Duodenal mucosa (tissue), 2 donors: ENCODE measurements at regions not wholly inside any gene's neighbourhood (a gene's known extent, or its start where the extent isn't known, plus 50 kb on each side); places are given as distances from the start of the nearest gene placed in this dataset.

ENCODE experiments used
- H3K27ac ChIP-seq: one replicate; pipeline ENCODE4 v1.7.0; 2013; ENCODE audit warnings: low read depth, low read length
- H3K27me3 ChIP-seq, 2 donors: one replicate each; pipeline ENCODE4 v1.7.0; 2013; ENCODE audit warnings: low read length in 2 of 2, control low read depth in 1 of 2; ENCODE audit not compliant: insufficient read depth in 2 of 2, control insufficient read depth in 1 of 2
- H3K36me3 ChIP-seq, 2 donors: one replicate each; pipeline ENCODE4 v1.7.0; 2013; ENCODE audit warnings: low read length in 2 of 2, control low read depth in 1 of 2; ENCODE audit not compliant: insufficient read depth in 2 of 2, control insufficient read depth in 1 of 2
- H3K4me1 ChIP-seq, 2 donors: one replicate each; pipeline ENCODE4 v1.7.0; 2013; ENCODE audit warnings: low read length in 2 of 2, control low read depth in 1 of 2; ENCODE audit not compliant: insufficient read depth in 2 of 2, control insufficient read depth in 1 of 2
- H3K4me3 ChIP-seq, 2 donors: one replicate each; pipeline ENCODE4 v1.7.0; 2013; ENCODE audit warnings: low read length in 2 of 2, low read depth in 1 of 2
- H3K9ac ChIP-seq, 2 donors: one replicate each; pipeline ENCODE4 v1.7.0; 2013; ENCODE audit warnings: low read length in 2 of 2, low read depth in 1 of 2
- H3K9me3 ChIP-seq, 2 donors: one replicate each; pipeline ENCODE4 v1.7.0; 2013; ENCODE audit warnings: low read length in 2 of 2, control low read depth in 1 of 2; ENCODE audit not compliant: control insufficient read depth in 1 of 2

- Histone ChIP-seq H3K27me3 (no peaks in the 10 kb centered on the region), H3K4me3 (no peak overlapping the region), H3K27ac (no peak overlapping the region), H3K9ac (no peak overlapping the region), H3K36me3 (no peaks in the 10 kb centered on the region), H3K9me3 (no peaks in the 10 kb centered on the region), H3K4me1 (no peaks in the 10 kb centered on the region)
These were observed 223.1 kb upstream of the PARD3B start for GRCh38 chr2:204321910-204322751.

- no peak overlapping the region for H3K4me3 ChIP-seq
- H3K27me3 ChIP-seq: no peaks in the 10 kb centered on the region
- H3K9me3 ChIP-seq: no peaks in the 10 kb centered on the region
- H3K36me3 ChIP-seq: no peaks in the 10 kb centered on the region
- no peak overlapping the region for H3K9ac ChIP-seq
- H3K27ac ChIP-seq: no peak overlapping the region
- no peaks in the 10 kb centered on the region for H3K4me1 ChIP-seq
These were observed 219.8 kb upstream of the PARD3B start for GRCh38 chr2:204325468-204325867.

- H3K4me1 ChIP-seq: no peaks in the 10 kb centered on the region
These were observed 216.9 kb upstream of the PARD3B start for GRCh38 chr2:204328373-204328772.

GRCh38 chr2:204329016-204329415 lies 216.3 kb upstream of the PARD3B start:
- H3K4me1 ChIP-seq: no peaks in the 10 kb centered on the region

More at GRCh38 chr2:204328373-204328772, 216.9 kb upstream of the PARD3B start:
- Histone ChIP-seq H3K36me3 (no peaks in the 10 kb centered on the region), H3K27ac (no peak overlapping the region), H3K4me3 (no peak overlapping the region), H3K27me3 (no peaks in the 10 kb centered on the region), H3K9me3 (no peaks in the 10 kb centered on the region), H3K9ac (no peak overlapping the region)

GRCh38 chr2:204329532-204329931 lies 215.7 kb upstream of the PARD3B start:
- H3K9me3 ChIP-seq: no peaks in the 10 kb centered on the region
- no peaks in the 10 kb centered on the region for H3K4me1 ChIP-seq
- no peaks in the 10 kb centered on the region for H3K27me3 ChIP-seq

More at GRCh38 chr2:204329016-204329415, 216.3 kb upstream of the PARD3B start:
- Histone ChIP-seq H3K9me3 (no peaks in the 10 kb centered on the region), H3K4me3 (no peak overlapping the region), H3K9ac (no peak overlapping the region), H3K27me3 (no peaks in the 10 kb centered on the region), H3K36me3 (no peaks in the 10 kb centered on the region), H3K27ac (no peak overlapping the region)

GRCh38 chr2:204331180-204331579 lies 214.1 kb upstream of the PARD3B start:
- no peaks in the 10 kb centered on the region for H3K4me1 ChIP-seq
- no peak overlapping the region for H3K4me3 ChIP-seq
- H3K9me3 ChIP-seq: no peaks in the 10 kb centered on the region
- H3K36me3 ChIP-seq: no peaks in the 10 kb centered on the region
- H3K27ac ChIP-seq: no peak overlapping the region
- H3K27me3 ChIP-seq: no peaks in the 10 kb centered on the region
- no peak overlapping the region for H3K9ac ChIP-seq

More at GRCh38 chr2:204329532-204329931, 215.7 kb upstream of the PARD3B start:
- Histone ChIP-seq H3K27ac (no peak overlapping the region), H3K4me3 (no peak overlapping the region), H3K36me3 (no peaks in the 10 kb centered on the region), H3K9ac (no peak overlapping the region)

GRCh38 chr2:204331988-204332387 lies 213.3 kb upstream of the PARD3B start:
- Histone ChIP-seq H3K4me1 (no peaks in the 10 kb centered on the region), H3K4me3 (no peak overlapping the region), H3K36me3 (no peaks in the 10 kb centered on the region), H3K27me3 (no peaks in the 10 kb centered on the region), H3K9me3 (no peaks in the 10 kb centered on the region), H3K9ac (no peak overlapping the region), H3K27ac (no peak overlapping the region)

- H3K27me3 ChIP-seq: no peaks in the 10 kb centered on the region
- H3K4me3 ChIP-seq: no peak overlapping the region
- no peaks in the 10 kb centered on the region for H3K36me3 ChIP-seq
- H3K9me3 ChIP-seq: no peaks in the 10 kb centered on the region
- H3K9ac ChIP-seq: no peak overlapping the region
- no peak overlapping the region for H3K27ac ChIP-seq
- no peaks in the 10 kb centered on the region for H3K4me1 ChIP-seq
These were observed 212.6 kb upstream of the PARD3B start for GRCh38 chr2:204332706-204333105.

GRCh38 chr2:204333861-204334260 lies 211.4 kb upstream of the PARD3B start:
- no peak overlapping the region for H3K27ac ChIP-seq
- no peak overlapping the region for H3K9ac ChIP-seq
- H3K36me3 ChIP-seq: no peaks in the 10 kb centered on the region

GRCh38 chr2:204335451-204336058 lies 209.7 kb upstream of the PARD3B start:
- H3K9ac ChIP-seq: no peak overlapping the region
- H3K4me1 ChIP-seq: no peaks in the 10 kb centered on the region
- no peaks in the 10 kb centered on the region for H3K9me3 ChIP-seq
- no peaks in the 10 kb centered on the region for H3K36me3 ChIP-seq
- H3K27me3 ChIP-seq: no peaks in the 10 kb centered on the region
- H3K27ac ChIP-seq: no peak overlapping the region
- H3K4me3 ChIP-seq: no peak overlapping the region

More at GRCh38 chr2:204333861-204334260, 211.4 kb upstream of the PARD3B start:
- no peaks in the 10 kb centered on the region for H3K9me3 ChIP-seq
- no peak overlapping the region for H3K4me3 ChIP-seq
- no peaks in the 10 kb centered on the region for H3K27me3 ChIP-seq
- no peaks in the 10 kb centered on the region for H3K4me1 ChIP-seq
